ENCODE measurements at regions not wholly inside any gene's neighbourhood (a gene's known extent, or its start where the extent isn't known, plus 50 kb on each side); places are given as distances from the start of the nearest gene placed in this dataset.

DNA sequence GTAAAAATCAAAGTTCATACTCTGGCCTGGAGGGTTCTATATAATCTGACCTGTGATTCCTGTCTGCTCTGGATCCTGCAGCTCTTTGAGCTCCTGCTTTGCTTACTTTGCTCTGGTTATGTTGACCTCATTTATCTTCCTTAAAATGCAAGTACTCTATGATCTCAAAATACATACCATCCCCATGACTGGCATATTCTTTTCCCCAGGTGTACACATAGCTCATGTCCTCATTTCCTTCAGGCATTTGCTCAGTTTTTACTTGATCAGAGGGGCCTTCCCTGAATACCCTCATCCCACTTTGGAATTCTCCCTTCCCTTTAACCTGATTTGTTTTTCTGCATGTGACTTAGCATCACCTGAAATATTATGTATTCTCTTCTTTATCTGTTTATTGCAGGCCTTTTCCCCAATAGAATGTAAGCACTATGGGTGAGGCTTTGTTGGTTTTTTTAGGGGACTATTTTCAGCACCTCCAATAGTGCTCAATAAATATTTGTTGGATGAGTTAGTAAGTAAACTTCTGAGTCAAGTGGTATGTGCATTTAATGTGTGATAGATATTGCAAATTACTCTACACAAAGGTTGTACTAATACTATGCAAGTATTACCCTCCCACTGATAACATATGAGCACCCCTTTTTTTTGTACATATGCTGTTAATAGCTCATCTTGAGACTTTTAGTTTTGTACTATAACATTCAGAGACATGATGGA is 211.5 kb downstream of the NMUR2 start:
- no peak overlapping the region for H3K4me3 ChIP-seq (ENCODE audit: control insufficient read depth, low read depth, low read length)
- DNase-seq (ENCODE audit: low read depth) = no peak
- TF ChIP-seq, protein P1, sequence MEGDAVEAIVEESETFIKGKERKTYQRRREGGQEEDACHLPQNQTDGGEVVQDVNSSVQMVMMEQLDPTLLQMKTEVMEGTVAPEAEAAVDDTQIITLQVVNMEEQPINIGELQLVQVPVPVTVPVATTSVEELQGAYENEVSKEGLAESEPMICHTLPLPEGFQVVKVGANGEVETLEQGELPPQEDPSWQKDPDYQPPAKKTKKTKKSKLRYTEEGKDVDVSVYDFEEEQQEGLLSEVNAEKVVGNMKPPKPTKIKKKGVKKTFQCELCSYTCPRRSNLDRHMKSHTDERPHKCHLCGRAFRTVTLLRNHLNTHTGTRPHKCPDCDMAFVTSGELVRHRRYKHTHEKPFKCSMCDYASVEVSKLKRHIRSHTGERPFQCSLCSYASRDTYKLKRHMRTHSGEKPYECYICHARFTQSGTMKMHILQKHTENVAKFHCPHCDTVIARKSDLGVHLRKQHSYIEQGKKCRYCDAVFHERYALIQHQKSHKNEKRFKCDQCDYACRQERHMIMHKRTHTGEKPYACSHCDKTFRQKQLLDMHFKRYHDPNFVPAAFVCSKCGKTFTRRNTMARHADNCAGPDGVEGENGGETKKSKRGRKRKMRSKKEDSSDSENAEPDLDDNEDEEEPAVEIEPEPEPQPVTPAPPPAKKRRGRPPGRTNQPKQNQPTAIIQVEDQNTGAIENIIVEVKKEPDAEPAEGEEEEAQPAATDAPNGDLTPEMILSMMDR (conservative IDR thresholded peaks at IDR 0.05; ENCODE audit: control insufficient read depth, insufficient read depth, low read depth, low read length) = no peak

DNA sequence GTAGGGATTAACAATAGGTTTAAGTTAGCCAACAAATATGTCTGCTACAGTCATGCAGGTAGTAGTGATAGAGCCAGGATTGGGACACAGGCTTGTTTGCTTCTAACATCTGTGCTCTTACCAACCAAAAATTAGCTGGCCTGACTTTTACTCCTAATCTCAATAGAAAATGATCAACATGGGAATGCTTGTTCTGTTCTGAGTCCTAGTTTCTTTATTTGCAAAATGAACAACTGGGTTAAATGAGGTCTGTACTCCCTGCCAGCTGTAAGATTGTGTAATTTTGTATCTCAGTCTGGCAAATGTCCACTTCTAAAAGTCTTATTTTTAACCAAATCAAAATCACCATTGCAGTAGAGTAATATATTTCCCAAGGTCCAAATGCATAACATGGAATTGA is 216.8 kb downstream of the NMUR2 start:
- TF ChIP-seq, protein P1 (conservative IDR thresholded peaks at IDR 0.05; ENCODE audit: control insufficient read depth, insufficient read depth, low read depth, low read length) = no peak
- no peak for DNase-seq (ENCODE audit: low read depth)
- H3K4me3 ChIP-seq (ENCODE audit: control insufficient read depth, low read depth, low read length) = no peak overlapping the region

DNA sequence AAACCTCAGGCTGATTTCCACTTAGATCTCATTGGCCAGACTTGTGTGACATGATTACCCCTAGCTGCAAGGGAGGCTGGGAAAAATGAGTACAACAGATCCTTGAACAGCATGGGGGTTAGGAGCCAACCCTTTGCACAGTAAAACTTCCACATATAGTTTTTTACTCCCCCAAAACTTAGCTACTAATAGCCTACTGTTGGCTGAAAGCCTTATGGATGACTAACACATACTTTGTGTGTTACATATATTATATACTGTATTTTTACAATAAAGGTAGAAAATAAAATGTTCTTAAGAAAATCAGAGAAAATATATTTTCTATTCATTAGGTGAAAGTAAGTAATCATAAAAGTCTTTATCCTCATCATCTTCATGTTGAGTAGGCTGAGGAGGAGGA is 217.4 kb downstream of the NMUR2 start:
- no peak for DNase-seq (ENCODE audit: low read depth)
- TF ChIP-seq, protein P1 (conservative IDR thresholded peaks at IDR 0.05; ENCODE audit: control insufficient read depth, insufficient read depth, low read depth, low read length) = no peak
- H3K4me3 ChIP-seq (ENCODE audit: control insufficient read depth, low read depth, low read length) = no peak overlapping the region

DNA sequence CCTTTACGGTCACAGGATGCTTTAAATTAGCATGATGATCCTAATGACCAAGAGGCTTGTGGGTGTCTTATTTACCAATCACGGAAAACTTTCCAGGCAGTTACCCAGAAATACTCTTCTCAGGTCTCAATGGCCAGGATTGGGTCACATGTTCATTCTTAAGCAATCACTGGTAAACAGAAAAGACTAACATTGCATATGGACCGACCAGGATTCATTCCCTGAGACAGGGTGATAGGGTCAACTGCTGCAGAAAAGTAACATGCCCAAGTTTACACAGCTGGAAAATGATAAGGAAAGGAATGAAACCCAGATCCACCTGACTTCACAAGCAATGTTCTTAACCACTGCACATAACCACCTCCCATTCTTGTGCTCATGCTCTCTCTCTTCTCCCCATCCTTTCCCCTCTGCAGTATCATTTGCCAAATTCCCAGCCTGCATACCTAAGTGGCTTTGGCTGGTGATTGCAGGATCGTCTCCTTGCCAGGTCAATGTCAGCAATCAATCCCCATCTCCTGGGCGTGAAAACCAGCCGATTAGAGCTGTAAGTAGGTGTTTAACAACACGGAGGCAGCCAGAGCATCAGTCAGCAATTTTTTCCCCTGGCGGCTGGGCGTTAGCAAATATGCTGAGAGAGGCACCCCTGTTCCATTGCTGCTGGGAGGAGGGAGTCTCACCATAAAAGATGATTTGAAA is 219.4 kb downstream of the NMUR2 start:
- H3K4me3 ChIP-seq (ENCODE audit: control insufficient read depth, low read depth, low read length) = no peak overlapping the region
- TF ChIP-seq, protein P1 (conservative IDR thresholded peaks at IDR 0.05; ENCODE audit: control insufficient read depth, insufficient read depth, low read depth, low read length) = no peak
- no peak for DNase-seq (ENCODE audit: low read depth)

DNA sequence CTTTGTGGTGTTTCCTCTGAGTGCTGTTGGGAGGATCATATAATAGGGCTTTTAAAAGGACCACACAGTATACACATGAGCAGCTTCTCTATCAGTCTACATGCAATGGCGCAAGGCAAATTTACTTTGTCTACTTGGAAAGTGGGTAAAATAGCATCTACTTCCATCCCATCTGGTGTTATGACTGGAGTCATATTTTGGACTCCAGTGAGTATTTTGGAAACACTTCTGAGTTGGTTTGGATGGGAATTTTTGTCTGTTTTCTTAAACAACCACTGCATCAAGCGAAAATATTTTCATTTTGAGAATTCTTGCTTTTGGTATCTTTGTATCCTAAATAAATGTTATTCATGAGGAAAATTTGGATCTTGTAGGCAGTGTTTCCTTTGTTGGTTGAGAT is 220.8 kb downstream of the NMUR2 start:
- H3K4me3 ChIP-seq (ENCODE audit: control insufficient read depth, low read depth, low read length) = no peak overlapping the region
- TF ChIP-seq, protein P1 (conservative IDR thresholded peaks at IDR 0.05; ENCODE audit: control insufficient read depth, insufficient read depth, low read depth, low read length) = no peak
- DNase-seq (ENCODE audit: low read depth) = no peak

DNA sequence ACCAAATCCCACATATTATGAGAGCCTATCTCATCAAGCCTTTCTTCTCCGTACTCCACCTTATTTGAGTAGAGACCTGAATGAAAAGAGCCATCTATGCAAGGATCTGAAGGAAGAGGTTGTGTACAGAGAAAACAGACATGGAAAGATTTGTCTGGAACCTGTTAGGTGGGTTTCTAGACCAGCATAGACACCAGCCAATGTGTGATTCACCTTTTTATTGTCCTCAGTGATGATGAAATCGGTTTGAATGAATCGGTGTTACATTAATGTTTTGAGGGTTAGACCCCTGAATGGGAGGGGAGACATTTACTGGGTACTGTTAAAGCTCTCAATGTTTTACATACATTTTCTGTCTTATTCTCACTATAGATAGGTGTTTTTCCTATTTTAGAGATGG is 223.6 kb downstream of the NMUR2 start:
- no peak for DNase-seq (ENCODE audit: low read depth)
- TF ChIP-seq, protein P1 (conservative IDR thresholded peaks at IDR 0.05; ENCODE audit: control insufficient read depth, insufficient read depth, low read depth, low read length) = no peak
- no peak overlapping the region for H3K4me3 ChIP-seq (ENCODE audit: control insufficient read depth, low read depth, low read length)

Data from fibroblast of mammary gland (primary cell).